ENCODE measurements at regions not wholly inside any gene's neighbourhood (a gene's known extent, or its start where the extent isn't known, plus 50 kb on each side); places are given as distances from the start of the nearest gene placed in this dataset.

DNA sequence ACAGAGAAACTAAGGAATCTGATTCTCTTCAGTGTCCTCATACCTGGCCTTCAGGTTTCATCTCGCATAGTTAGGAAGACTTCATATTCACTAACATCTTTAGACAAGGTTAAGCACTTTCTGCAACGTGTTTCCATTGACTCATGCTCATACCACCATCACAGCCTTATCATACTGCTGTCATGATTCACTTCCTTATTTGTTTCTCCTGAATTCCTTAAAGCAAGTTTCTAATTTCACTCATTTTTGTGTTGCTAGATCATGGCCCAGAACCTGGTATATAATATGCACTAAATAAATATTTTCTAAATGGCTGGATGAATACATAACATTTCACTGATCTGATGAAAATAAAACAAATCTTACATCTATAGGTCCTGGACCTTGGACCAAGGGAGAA, 472.9 kb downstream of the PRELID2 start:
- no peak overlapping the region for H3K4me3 ChIP-seq (ENCODE audit: low read depth, low read length)
- H4K8ac ChIP-seq (ENCODE audit: low read depth, low read length), result no peak overlapping the region
- no peak overlapping the region for H3K27ac ChIP-seq (ENCODE audit: low read depth, low read length)
- peaks cover 1% of the 10 kb centered on the region for H3K9me3 ChIP-seq (ENCODE audit: insufficient read depth, low read depth, low read length)
- H3K23ac ChIP-seq (ENCODE audit: low read length), result no peak overlapping the region
- H3K4ac ChIP-seq (ENCODE audit: low read depth, low read length), result no peak overlapping the region
- H3K4me1 ChIP-seq (ENCODE audit: control insufficient read depth in 1 of 2, insufficient read depth in 2 of 2, low read length in 2 of 2), result no peaks in the 10 kb centered on the region
- H3K36me3 ChIP-seq (ENCODE audit: control insufficient read depth in 1 of 2, insufficient read depth in 2 of 2, low read length in 2 of 2), result no peaks in the 10 kb centered on the region
- no peaks in the 10 kb centered on the region for H3K27me3 ChIP-seq (ENCODE audit: insufficient read depth, low read length)
- H2BK5ac ChIP-seq (ENCODE audit: low read depth, low read length, poor library complexity), result no peak overlapping the region
- no peak overlapping the region for H2AFZ ChIP-seq (ENCODE audit: insufficient read depth, low read length, poor library complexity)
- H4K91ac ChIP-seq (ENCODE audit: low read depth, low read length), result no peak overlapping the region
- no peak overlapping the region for H3K9ac ChIP-seq (ENCODE audit: low read length)
- WGBS (ENCODE audit: extremely low coverage, insufficient coverage, insufficient read length), result no CpG with 5 or more reads among the region's 2 CpGs
- H2BK120ac ChIP-seq (ENCODE audit: insufficient read depth, low read length, poor library complexity), result no peak overlapping the region
- no peak overlapping the region for H3K18ac ChIP-seq (ENCODE audit: low read length)
- no peaks in the 10 kb centered on the region for H3K79me2 ChIP-seq (ENCODE audit: control insufficient read depth, insufficient read depth, low read length, poor library complexity)
- no peak overlapping the region for H2BK12ac ChIP-seq (ENCODE audit: low read length)
- no peak overlapping the region for H3K4me2 ChIP-seq (ENCODE audit: low read length)
- no peak overlapping the region for H3K14ac ChIP-seq (ENCODE audit: low read length)
- H4K12ac ChIP-seq (ENCODE audit: low read depth, low read length), result no peak overlapping the region
- H2AK5ac ChIP-seq (ENCODE audit: low read length), result no peak overlapping the region
- DNase-seq, result peak; percentile 72 to 88
- no peaks in the 10 kb centered on the region for H3K79me1 ChIP-seq (ENCODE audit: low read length)

DNA sequence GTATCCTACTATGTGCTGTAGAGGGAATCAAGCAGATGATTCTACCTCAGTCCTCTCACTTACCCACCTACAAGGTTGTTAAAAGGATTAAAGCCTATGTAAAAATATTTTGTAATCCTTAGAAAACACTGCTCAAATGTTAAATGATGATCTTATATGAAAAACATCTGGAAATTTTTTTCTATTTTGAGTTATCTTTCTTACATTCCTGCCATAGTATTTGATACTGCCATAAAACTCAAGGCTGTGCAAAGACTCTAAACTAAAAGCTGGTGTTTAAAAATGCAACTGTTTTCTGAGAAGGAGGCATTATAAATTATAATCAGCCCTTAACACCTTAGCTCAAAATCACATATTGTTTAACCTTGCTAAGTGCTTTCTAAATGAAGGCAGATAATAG, 474.2 kb downstream of the PRELID2 start:
- Histone ChIP-seq H2AFZ (ENCODE audit: insufficient read depth, low read length, poor library complexity) (no peak overlapping the region), H4K91ac (ENCODE audit: low read depth, low read length) (no peak overlapping the region), H3K27me3 (ENCODE audit: insufficient read depth, low read length) (no peaks in the 10 kb centered on the region), H3K79me2 (ENCODE audit: control insufficient read depth, insufficient read depth, low read length, poor library complexity) (no peaks in the 10 kb centered on the region), H3K4me1 (ENCODE audit: control insufficient read depth in 1 of 2, insufficient read depth in 2 of 2, low read length in 2 of 2) (no peaks in the 10 kb centered on the region), H2AK5ac (ENCODE audit: low read length) (no peak overlapping the region), H2BK120ac (ENCODE audit: insufficient read depth, low read length, poor library complexity) (no peak overlapping the region), H3K9ac (ENCODE audit: low read length) (no peak overlapping the region), H3K4me3 (ENCODE audit: low read depth, low read length) (no peak overlapping the region), H4K8ac (ENCODE audit: low read depth, low read length) (no peak overlapping the region), H3K36me3 (ENCODE audit: control insufficient read depth in 1 of 2, insufficient read depth in 2 of 2, low read length in 2 of 2) (no peaks in the 10 kb centered on the region), H2BK12ac (ENCODE audit: low read length) (no peak overlapping the region), H3K23ac (ENCODE audit: low read length) (no peak overlapping the region), H3K9me3 (ENCODE audit: insufficient read depth, low read depth, low read length) (peaks cover 1% of the 10 kb centered on the region), H4K12ac (ENCODE audit: low read depth, low read length) (no peak overlapping the region), H2BK5ac (ENCODE audit: low read depth, low read length, poor library complexity) (no peak overlapping the region), H3K27ac (ENCODE audit: low read depth, low read length) (no peak overlapping the region), H3K14ac (ENCODE audit: low read length) (no peak overlapping the region), H3K79me1 (ENCODE audit: low read length) (no peaks in the 10 kb centered on the region), H3K18ac (ENCODE audit: low read length) (no peak overlapping the region), H3K4me2 (ENCODE audit: low read length) (no peak overlapping the region), H3K4ac (ENCODE audit: low read depth, low read length) (no peak overlapping the region)
- DNase-seq, result peak in 1 of 2 donors; percentile 44

DNA sequence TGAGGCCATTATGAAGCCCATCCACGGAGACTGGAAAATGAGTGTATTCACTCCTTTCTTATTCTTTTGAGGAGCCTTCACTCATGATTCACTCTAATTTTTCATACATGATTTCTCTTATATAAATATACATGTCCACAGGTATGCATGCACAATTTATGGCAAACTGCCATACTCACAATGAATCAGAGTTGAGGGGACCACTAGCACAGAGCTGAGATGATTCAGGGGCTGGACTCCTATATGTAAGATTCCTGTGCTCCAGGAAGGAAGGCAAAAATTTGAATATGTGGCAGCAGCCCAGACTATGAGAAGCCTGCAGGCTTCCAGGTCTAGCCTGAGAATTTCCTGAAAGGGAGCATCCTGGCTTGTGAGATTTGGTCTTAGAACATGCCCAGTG, 484.6 kb downstream of the PRELID2 start:
- Histone ChIP-seq H3K9ac (ENCODE audit: low read length) (no peak overlapping the region), H2AK5ac (ENCODE audit: low read length) (no peak overlapping the region), H3K23ac (ENCODE audit: low read length) (no peak overlapping the region), H2AFZ (ENCODE audit: insufficient read depth, low read length, poor library complexity) (no peak overlapping the region), H3K27ac (ENCODE audit: low read depth, low read length) (no peak overlapping the region), H3K4me2 (ENCODE audit: low read length) (no peak overlapping the region), H3K79me1 (ENCODE audit: low read length) (no peaks in the 10 kb centered on the region), H2BK12ac (ENCODE audit: low read length) (no peak overlapping the region), H3K4ac (ENCODE audit: low read depth, low read length) (no peak overlapping the region), H3K9me3 (ENCODE audit: insufficient read depth, low read depth, low read length) (no peaks in the 10 kb centered on the region), H3K4me1 (ENCODE audit: control insufficient read depth in 1 of 2, insufficient read depth in 2 of 2, low read length in 2 of 2) (no peaks in the 10 kb centered on the region), H3K4me3 (ENCODE audit: low read depth, low read length) (no peak overlapping the region), H2BK120ac (ENCODE audit: insufficient read depth, low read length, poor library complexity) (no peak overlapping the region), H2BK5ac (ENCODE audit: low read depth, low read length, poor library complexity) (no peak overlapping the region), H4K91ac (ENCODE audit: low read depth, low read length) (no peak overlapping the region), H3K27me3 (ENCODE audit: insufficient read depth, low read length) (no peaks in the 10 kb centered on the region), H3K14ac (ENCODE audit: low read length) (no peak overlapping the region), H3K36me3 (ENCODE audit: control insufficient read depth in 1 of 2, insufficient read depth in 2 of 2, low read length in 2 of 2) (no peaks in the 10 kb centered on the region), H4K12ac (ENCODE audit: low read depth, low read length) (no peak overlapping the region), H3K18ac (ENCODE audit: low read length) (no peak overlapping the region), H3K79me2 (ENCODE audit: control insufficient read depth, insufficient read depth, low read length, poor library complexity) (no peaks in the 10 kb centered on the region), H4K8ac (ENCODE audit: low read depth, low read length) (no peak overlapping the region)
- no peak for DNase-seq
- WGBS (ENCODE audit: extremely low coverage, insufficient coverage, insufficient read length), result no CpG with 5 or more reads among the region's 1 CpG

DNA sequence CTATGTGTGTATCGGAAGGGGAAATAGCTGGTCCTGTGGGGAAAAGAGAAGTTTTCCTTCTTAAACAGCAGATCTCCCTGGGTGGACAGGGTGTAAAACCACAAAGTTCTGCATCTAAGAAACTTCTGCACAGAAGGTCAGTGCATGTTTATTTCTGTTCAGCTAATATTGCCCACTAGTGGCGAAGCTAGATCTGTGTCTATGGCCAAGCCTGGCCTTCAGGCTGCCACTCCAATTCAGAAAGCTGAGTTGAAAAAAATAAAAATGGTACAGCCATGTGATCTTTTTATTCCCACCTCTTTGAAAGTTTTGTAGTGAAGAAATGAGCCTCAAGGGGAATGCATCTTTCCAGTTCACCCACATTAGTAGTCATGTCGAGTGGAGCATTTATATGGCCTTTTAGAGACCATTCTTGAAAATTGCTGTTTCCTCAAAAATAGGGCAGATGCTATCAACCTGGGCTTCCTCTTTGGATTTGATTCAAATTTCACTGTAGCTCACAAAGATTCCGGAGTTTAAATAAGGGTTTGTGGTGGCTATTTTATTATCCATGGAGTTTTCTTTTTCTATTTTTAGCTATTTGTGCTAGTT, 488.0 kb downstream of the PRELID2 start:
- Histone ChIP-seq H4K12ac (ENCODE audit: low read depth, low read length) (no peak overlapping the region), H3K9ac (ENCODE audit: low read length) (no peak overlapping the region), H3K14ac (ENCODE audit: low read length) (no peak overlapping the region), H3K27me3 (ENCODE audit: insufficient read depth, low read length) (no peaks in the 10 kb centered on the region), H3K4me1 (ENCODE audit: control insufficient read depth in 1 of 2, insufficient read depth in 2 of 2, low read length in 2 of 2) (no peaks in the 10 kb centered on the region), H2AFZ (ENCODE audit: insufficient read depth, low read length, poor library complexity) (no peak overlapping the region), H2AK5ac (ENCODE audit: low read length) (no peak overlapping the region), H2BK120ac (ENCODE audit: insufficient read depth, low read length, poor library complexity) (no peak overlapping the region), H4K8ac (ENCODE audit: low read depth, low read length) (no peak overlapping the region), H3K79me1 (ENCODE audit: low read length) (no peaks in the 10 kb centered on the region), H3K4me3 (ENCODE audit: low read depth, low read length) (no peak overlapping the region), H3K36me3 (ENCODE audit: control insufficient read depth in 1 of 2, insufficient read depth in 2 of 2, low read length in 2 of 2) (no peaks in the 10 kb centered on the region), H3K18ac (ENCODE audit: low read length) (no peak overlapping the region), H2BK12ac (ENCODE audit: low read length) (no peak overlapping the region), H3K4me2 (ENCODE audit: low read length) (no peak overlapping the region), H4K91ac (ENCODE audit: low read depth, low read length) (no peak overlapping the region), H3K27ac (ENCODE audit: low read depth, low read length) (no peak overlapping the region), H3K23ac (ENCODE audit: low read length) (no peak overlapping the region), H2BK5ac (ENCODE audit: low read depth, low read length, poor library complexity) (no peak overlapping the region), H3K79me2 (ENCODE audit: control insufficient read depth, insufficient read depth, low read length, poor library complexity) (no peaks in the 10 kb centered on the region), H3K9me3 (ENCODE audit: insufficient read depth, low read depth, low read length) (no peaks in the 10 kb centered on the region), H3K4ac (ENCODE audit: low read depth, low read length) (no peak overlapping the region)
- peak; percentile 3 to 65 for DNase-seq
- WGBS (ENCODE audit: extremely low coverage, insufficient coverage, insufficient read length), result no CpG with 5 or more reads among the region's 4 CpGs

Data from trophoblast cell (in vitro differentiated cells and primary cell).